Fibroblast of lung (primary cell): ENCODE measurements at regions not wholly inside any gene's neighbourhood (a gene's known extent, or its start where the extent isn't known, plus 50 kb on each side); places are given as distances from the start of the nearest gene placed in this dataset.

Source experiments
- DNase-seq, 2 donors: peaks; one replicate each; pipeline versions ENCODE4 v3.0.0 to v3.0.0-alpha.2; 2010; ENCODE audit warnings: low read depth in 2 of 2
- H2AFZ ChIP-seq: 2 replicates; pipeline ENCODE4 v1.5.1; 2012; ENCODE audit warnings: low read length, control low read depth, inconsistent platforms
- H3K27ac ChIP-seq: 2 replicates; pipeline ENCODE4 v1.5.1; 2011; ENCODE audit warnings: low read length, control low read depth; ENCODE audit not compliant: insufficient read depth
- H3K27me3 ChIP-seq: 2 replicates; pipeline ENCODE4 v1.5.1; 2011; ENCODE audit warnings: mild to moderate bottlenecking, low read length; ENCODE audit not compliant: control insufficient read depth, insufficient read depth
- H3K36me3 ChIP-seq: 2 replicates; pipeline ENCODE4 v1.5.1; 2011; ENCODE audit warnings: low read length; ENCODE audit not compliant: control insufficient read depth, insufficient read depth
- H3K4me1 ChIP-seq: 2 replicates; pipeline ENCODE4 v1.5.1; 2011; ENCODE audit warnings: low read length; ENCODE audit not compliant: control insufficient read depth, insufficient read depth; ENCODE audit errors: extremely low read depth
- H3K4me2 ChIP-seq: 2 replicates; pipeline ENCODE4 v1.5.1; 2011; ENCODE audit warnings: low read length, control low read depth; ENCODE audit not compliant: insufficient read depth; ENCODE audit errors: extremely low read depth
- H3K4me3 ChIP-seq, 4 experiments: fragments of 200-600 bp in 1 of 4; sonication (generic) in 1 of 4; replicated peaks in 1 of 4; 2 replicates each; pipeline ENCODE4 v1.5.1; 2011 to 2016; ENCODE audit warnings: low read length in 4 of 4, low read depth in 3 of 4, mild to moderate bottlenecking in 3 of 4, control low read depth in 2 of 4, inconsistent platforms in 1 of 4, mixed read lengths in 1 of 4; ENCODE audit not compliant: insufficient read depth in 1 of 4; ENCODE audit errors: control extremely low read depth in 1 of 4
- H3K79me2 ChIP-seq: 2 replicates; pipeline ENCODE4 v1.5.1; 2012; ENCODE audit warnings: mild to moderate bottlenecking, low read length, inconsistent platforms; ENCODE audit not compliant: control insufficient read depth, insufficient read depth
- H3K9ac ChIP-seq: 2 replicates; pipeline ENCODE4 v1.5.1; 2011; ENCODE audit warnings: mild to moderate bottlenecking, low read length, control low read depth; ENCODE audit not compliant: insufficient read depth
- H3K9me3 ChIP-seq: 2 replicates; pipeline ENCODE4 v1.5.1; 2012; ENCODE audit warnings: low read depth, low read length; ENCODE audit not compliant: control insufficient read depth, insufficient read depth
- H4K20me1 ChIP-seq: 2 replicates; pipeline ENCODE4 v1.5.1; 2011; ENCODE audit warnings: low read length; ENCODE audit not compliant: control insufficient read depth, insufficient read depth; ENCODE audit errors: extremely low read depth
- CTCF ChIP-seq, 2 donors: IDR thresholded peaks in 1 of 2; conservative IDR thresholded peaks in 1 of 2; 1 replicate in 1 of 2; 2 replicates in 1 of 2; pipeline ENCODE4 v1.5.1; 2011 to 2012; ENCODE audit warnings: low read length in 2 of 2, control low read depth in 1 of 2, inconsistent platforms in 1 of 2, low read depth in 1 of 2, mild to moderate bottlenecking in 1 of 2
- EZH2 ChIP-seq: IDR thresholded peaks from 2 replicates; pipeline ENCODE4 v1.5.1; 2012; ENCODE audit warnings: low read length, control low read depth, mild to moderate bottlenecking; ENCODE audit errors: missing control alignments

- Histone ChIP-seq H3K9me3 (no peaks in the 10 kb centered on the region), H3K4me2 (no peak overlapping the region), H3K4me3 (no peak overlapping the region), H2AFZ (no peak overlapping the region), H3K79me2 (no peaks in the 10 kb centered on the region), H4K20me1 (no peaks in the 10 kb centered on the region), H3K27me3 (no peaks in the 10 kb centered on the region), H3K27ac (no peak overlapping the region), H3K4me1 (peaks cover 2% of the 10 kb centered on the region), H3K9ac (no peak overlapping the region), H3K36me3 (no peaks in the 10 kb centered on the region)
- DNase-seq, result peak in 1 of 2 donors; percentile 91
- no peak for TF ChIP-seq EZH2
- no peak for TF ChIP-seq CTCF (conservative IDR thresholded peaks at IDR 0.05 in 1 of 2, IDR thresholded peaks at IDR 0.05 in 1 of 2; ENCODE audit: low read depth in 1 of 2, low read length in 2 of 2)
Measured at GRCh38 chr5:89560696-89561095, 677.7 kb upstream of the MEF2C start.

- H3K27ac ChIP-seq, result no peak overlapping the region
- no peaks in the 10 kb centered on the region for H3K79me2 ChIP-seq
Measured at GRCh38 chr5:89556215-89556913, 673.4 kb upstream of the MEF2C start.

GRCh38 chr5:89546657-89547056 is 663.7 kb upstream of the MEF2C start:
- H4K20me1 ChIP-seq, result no peaks in the 10 kb centered on the region

More at GRCh38 chr5:89556215-89556913, 673.4 kb upstream of the MEF2C start:
- no peak for TF ChIP-seq CTCF (conservative IDR thresholded peaks at IDR 0.05 in 1 of 2, IDR thresholded peaks at IDR 0.05 in 1 of 2; ENCODE audit: low read depth in 1 of 2, low read length in 2 of 2)
- TF ChIP-seq EZH2, result no peak
- H3K9ac ChIP-seq, result no peak overlapping the region
- no peaks in the 10 kb centered on the region for H4K20me1 ChIP-seq
- DNase-seq, result peak; percentile 68 to 90
- H3K4me1 ChIP-seq, result peaks cover 2% of the 10 kb centered on the region
- H2AFZ ChIP-seq, result no peak overlapping the region
- no peaks in the 10 kb centered on the region for H3K27me3 ChIP-seq
- no peak overlapping the region for H3K4me2 ChIP-seq
- H3K36me3 ChIP-seq, result no peaks in the 10 kb centered on the region
- H3K9me3 ChIP-seq, result no peaks in the 10 kb centered on the region
- H3K4me3 ChIP-seq, result no peak overlapping the region

More at GRCh38 chr5:89546657-89547056, 663.7 kb upstream of the MEF2C start:
- no peaks in the 10 kb centered on the region for H3K4me1 ChIP-seq
- no peak overlapping the region for H2AFZ ChIP-seq
- DNase-seq, result no peak
- H3K4me2 ChIP-seq, result no peak overlapping the region
- TF ChIP-seq CTCF (conservative IDR thresholded peaks at IDR 0.05 in 1 of 2, IDR thresholded peaks at IDR 0.05 in 1 of 2; ENCODE audit: low read depth in 1 of 2, low read length in 2 of 2) (no peak), EZH2 (no peak)
- no peaks in the 10 kb centered on the region for H3K9me3 ChIP-seq
- H3K79me2 ChIP-seq, result no peaks in the 10 kb centered on the region
- no peaks in the 10 kb centered on the region for H3K36me3 ChIP-seq
- no peak overlapping the region for H3K9ac ChIP-seq
- no peaks in the 10 kb centered on the region for H3K27me3 ChIP-seq
- no peak overlapping the region for H3K27ac ChIP-seq
- no peak overlapping the region for H3K4me3 ChIP-seq
